BE2C (cell line): ENCODE measurements at regions not wholly inside any gene's neighbourhood (a gene's known extent, or its start where the extent isn't known, plus 50 kb on each side); places are given as distances from the start of the nearest gene placed in this dataset.

Source experiments
- DNase-seq: peaks from one replicate; pipeline ENCODE4 v3.0.0-alpha.2; 2020
- H3K27me3 ChIP-seq: fragments of 250-450 bp; sonication (Bioruptor Pico); 2 replicates; pipeline ENCODE4 v1.5.1; 2020; ENCODE audit warnings: mild to moderate bottlenecking
- H3K36me3 ChIP-seq: fragments of 250-450 bp; sonication (Bioruptor Pico); 2 replicates; pipeline ENCODE4 v1.5.1; 2020; ENCODE audit warnings: mild to moderate bottlenecking
- H3K4me1 ChIP-seq: fragments of 250-450 bp; sonication (Bioruptor Pico); 2 replicates; pipeline ENCODE4 v1.5.1; 2020
- H3K4me3 ChIP-seq: 2 replicates; pipeline ENCODE4 v1.5.1; 2011; ENCODE audit warnings: low read depth, low read length
- H3K9me3 ChIP-seq: fragments of 250-450 bp; sonication (Bioruptor Pico); 2 replicates; pipeline ENCODE4 v1.5.1; 2020
- TF ChIP-seq, protein P1 (sequence below): IDR thresholded peaks from 2 replicates; pipeline ENCODE4 v1.5.1; 2012; ENCODE audit warnings: mild to moderate bottlenecking, low read depth, low read length

DNA sequence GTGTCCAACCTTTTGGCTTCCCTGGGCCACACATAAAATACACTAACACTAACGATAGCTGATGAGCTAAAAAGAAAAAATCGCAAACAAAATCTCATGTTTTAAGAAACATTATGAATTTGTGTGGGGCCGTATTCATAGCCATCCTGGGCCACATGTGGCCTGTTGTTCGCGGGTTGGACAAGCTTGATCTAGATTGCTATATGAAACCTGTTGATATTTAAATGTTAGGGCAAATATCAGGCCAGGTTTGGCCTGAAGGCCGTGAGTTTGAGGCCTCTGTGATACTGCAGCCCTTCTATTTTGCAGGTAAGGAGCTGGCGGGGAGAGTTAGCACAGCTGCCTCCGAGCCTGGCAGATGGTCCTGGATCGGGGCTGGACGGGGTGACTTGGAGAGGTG lies 99.0 kb downstream of the CEBPB start:
- TF ChIP-seq, protein P1, sequence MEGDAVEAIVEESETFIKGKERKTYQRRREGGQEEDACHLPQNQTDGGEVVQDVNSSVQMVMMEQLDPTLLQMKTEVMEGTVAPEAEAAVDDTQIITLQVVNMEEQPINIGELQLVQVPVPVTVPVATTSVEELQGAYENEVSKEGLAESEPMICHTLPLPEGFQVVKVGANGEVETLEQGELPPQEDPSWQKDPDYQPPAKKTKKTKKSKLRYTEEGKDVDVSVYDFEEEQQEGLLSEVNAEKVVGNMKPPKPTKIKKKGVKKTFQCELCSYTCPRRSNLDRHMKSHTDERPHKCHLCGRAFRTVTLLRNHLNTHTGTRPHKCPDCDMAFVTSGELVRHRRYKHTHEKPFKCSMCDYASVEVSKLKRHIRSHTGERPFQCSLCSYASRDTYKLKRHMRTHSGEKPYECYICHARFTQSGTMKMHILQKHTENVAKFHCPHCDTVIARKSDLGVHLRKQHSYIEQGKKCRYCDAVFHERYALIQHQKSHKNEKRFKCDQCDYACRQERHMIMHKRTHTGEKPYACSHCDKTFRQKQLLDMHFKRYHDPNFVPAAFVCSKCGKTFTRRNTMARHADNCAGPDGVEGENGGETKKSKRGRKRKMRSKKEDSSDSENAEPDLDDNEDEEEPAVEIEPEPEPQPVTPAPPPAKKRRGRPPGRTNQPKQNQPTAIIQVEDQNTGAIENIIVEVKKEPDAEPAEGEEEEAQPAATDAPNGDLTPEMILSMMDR, result no peak
- H3K4me1 ChIP-seq, result peaks cover 24% of the 10 kb centered on the region
- no peak for DNase-seq

DNA sequence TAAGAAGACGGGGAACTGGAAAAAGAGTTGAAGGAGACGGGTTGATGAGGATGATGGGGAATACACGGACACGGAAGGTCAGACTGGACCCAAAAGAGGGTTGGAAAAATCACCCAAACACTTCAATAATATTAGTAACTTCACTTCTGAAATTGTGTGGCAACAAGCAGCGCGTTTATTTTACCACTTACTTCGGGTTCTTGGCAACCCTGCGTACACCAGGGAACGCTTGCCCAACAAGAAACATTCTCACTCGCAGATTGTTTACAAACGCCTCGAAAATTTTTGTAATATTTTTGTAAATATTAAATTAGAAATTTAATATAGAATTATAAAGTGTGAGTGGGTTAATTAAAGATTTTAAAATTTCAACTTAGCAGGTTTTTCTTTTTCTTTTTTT lies 99.5 kb downstream of the CEBPB start:
- Histone ChIP-seq H3K4me3 (no peak overlapping the region), H3K36me3 (no peaks in the 10 kb centered on the region; the same call in 1 of the 2 replicates), H3K9me3 (no peaks in the 10 kb centered on the region), H3K27me3 (no peaks in the 10 kb centered on the region), H3K4me1 (peaks cover 18% of the 10 kb centered on the region)
- no peak for DNase-seq
- TF ChIP-seq, protein P1, result no peak

More for the DNA sequence above, 99.0 kb downstream of the CEBPB start:
- Histone ChIP-seq H3K4me3 (no peak overlapping the region), H3K27me3 (no peaks in the 10 kb centered on the region), H3K9me3 (no peaks in the 10 kb centered on the region), H3K36me3 (no peaks in the 10 kb centered on the region; the same call in 1 of the 2 replicates)

DNA sequence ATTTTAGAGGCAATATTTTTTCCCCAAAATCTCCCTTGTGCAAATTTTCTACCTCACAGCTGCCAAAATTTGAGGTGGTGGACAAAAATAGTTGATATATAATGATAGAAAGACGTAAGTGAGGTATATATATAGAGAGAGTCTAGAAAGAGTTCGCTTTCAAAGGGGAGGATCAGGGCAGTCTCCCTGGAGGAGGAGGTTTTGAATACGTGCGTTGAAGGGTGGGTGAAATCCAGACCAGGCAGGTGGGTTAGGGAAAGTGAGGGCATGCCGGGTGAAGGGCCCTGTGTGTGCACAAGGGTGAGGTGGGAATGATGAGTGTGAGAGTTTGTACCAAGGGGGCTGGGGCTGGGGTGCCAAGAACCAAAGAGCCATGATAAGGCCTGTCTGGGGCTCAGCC lies 100.2 kb downstream of the CEBPB start:
- no peak for DNase-seq
- H3K9me3 ChIP-seq, result no peaks in the 10 kb centered on the region
- no peaks in the 10 kb centered on the region; the same call in 1 of the 2 replicates for H3K36me3 ChIP-seq
- TF ChIP-seq, protein P1, result no peak
- H3K4me3 ChIP-seq, result no peak overlapping the region
- peaks cover 19% of the 10 kb centered on the region for H3K4me1 ChIP-seq
- no peaks in the 10 kb centered on the region for H3K27me3 ChIP-seq

DNA sequence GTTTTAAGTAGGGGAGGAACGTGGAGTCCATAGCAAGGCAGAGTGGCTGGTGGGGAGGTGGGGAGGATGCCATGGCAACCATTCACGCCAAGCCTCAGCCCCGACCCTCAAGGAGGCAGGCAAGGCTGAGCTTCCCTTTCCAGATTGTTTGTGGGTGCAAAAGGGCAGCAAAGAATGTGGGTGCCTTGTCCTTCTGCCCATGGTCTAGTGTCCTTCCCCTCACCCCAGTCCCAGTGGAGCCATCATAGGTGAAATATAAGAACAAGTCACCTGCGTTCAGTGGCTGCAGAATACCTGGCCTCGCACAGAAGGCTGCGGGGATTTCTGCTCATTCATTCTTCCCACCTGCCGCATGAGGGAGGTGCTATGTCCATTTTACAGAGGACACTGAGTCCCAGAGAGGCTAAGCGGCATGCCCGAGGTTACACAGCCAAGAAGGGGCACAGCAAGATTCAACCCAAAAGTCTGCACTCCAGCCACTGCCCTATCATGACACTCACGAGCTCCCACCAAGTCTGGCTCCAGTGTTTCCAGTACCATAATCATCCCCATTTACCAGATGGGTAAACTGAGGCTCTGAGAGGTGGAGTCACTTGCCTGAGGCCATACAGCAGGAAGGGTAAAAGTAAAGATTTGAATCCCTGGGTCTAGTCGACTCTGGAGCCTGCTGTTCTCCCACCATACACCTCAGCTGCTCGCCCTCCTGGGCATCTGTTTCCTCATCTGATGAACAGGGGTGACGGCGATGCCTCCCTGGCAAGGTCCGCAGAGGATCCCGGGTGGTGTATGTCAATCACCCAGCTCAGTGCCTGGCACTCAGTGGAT lies 100.8 kb downstream of the CEBPB start:
- H3K4me3 ChIP-seq, result no peak overlapping the region
- no peaks in the 10 kb centered on the region; the same call in 1 of the 2 replicates for H3K36me3 ChIP-seq
- no peak for DNase-seq
- no peaks in the 10 kb centered on the region for H3K27me3 ChIP-seq
- TF ChIP-seq, protein P1, result no peak
- no peaks in the 10 kb centered on the region for H3K9me3 ChIP-seq
- H3K4me1 ChIP-seq, result peaks cover 19% of the 10 kb centered on the region

DNA sequence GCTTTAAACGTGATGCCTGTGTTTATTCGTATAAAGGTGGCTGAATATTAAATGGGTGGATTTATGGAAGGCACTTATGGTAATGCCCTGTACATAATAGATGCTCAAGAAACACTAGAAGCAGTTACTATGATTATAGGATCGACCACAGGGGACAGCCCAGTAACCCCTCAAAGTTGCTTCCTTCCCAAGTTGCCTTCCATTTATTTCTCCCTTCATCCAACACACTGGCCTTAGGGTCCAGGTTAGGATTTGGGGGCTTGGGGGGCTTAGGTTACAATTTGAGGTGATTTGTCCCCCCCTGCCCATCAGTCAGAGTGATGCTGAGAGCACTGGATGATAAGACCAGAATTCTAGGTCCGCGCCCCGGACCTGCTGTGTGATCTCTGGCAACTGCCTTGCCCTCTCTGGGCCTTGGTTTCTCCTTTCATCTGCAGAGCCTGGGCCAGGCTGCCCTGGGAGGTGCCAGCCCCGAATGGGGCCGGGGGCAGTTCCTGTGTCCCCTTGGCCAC lies 101.5 kb downstream of the CEBPB start:
- H3K4me3 ChIP-seq, result no peak overlapping the region
- no peak for DNase-seq
- peaks cover 19% of the 10 kb centered on the region for H3K4me1 ChIP-seq
- no peaks in the 10 kb centered on the region for H3K27me3 ChIP-seq
- no peaks in the 10 kb centered on the region for H3K9me3 ChIP-seq
- no peaks in the 10 kb centered on the region; the same call in 1 of the 2 replicates for H3K36me3 ChIP-seq
- TF ChIP-seq, protein P1, result no peak
